GM12875 (cell line): ENCODE measurements at regions not wholly inside any gene's neighbourhood (a gene's known extent, or its start where the extent isn't known, plus 50 kb on each side); places are given as distances from the start of the nearest gene placed in this dataset.
A peak's percentile ranks its signal among the peaks of the same experiment; 100 is the strongest.

Experiments
- H3K4me3 ChIP-seq: one replicate; pipeline ENCODE4 v1.5.1; 2011; ENCODE audit warnings: low read depth, low read length, control low read depth
- TF ChIP-seq, protein P1 (sequence below): IDR thresholded peaks from 2 replicates; pipeline ENCODE4 v1.5.1; 2011; ENCODE audit warnings: low read depth, mild to moderate bottlenecking, control low read depth, inconsistent platforms, low read length, moderate library complexity, borderline replicate concordance; ENCODE audit not compliant: insufficient read depth

- TF ChIP-seq, protein P1, sequence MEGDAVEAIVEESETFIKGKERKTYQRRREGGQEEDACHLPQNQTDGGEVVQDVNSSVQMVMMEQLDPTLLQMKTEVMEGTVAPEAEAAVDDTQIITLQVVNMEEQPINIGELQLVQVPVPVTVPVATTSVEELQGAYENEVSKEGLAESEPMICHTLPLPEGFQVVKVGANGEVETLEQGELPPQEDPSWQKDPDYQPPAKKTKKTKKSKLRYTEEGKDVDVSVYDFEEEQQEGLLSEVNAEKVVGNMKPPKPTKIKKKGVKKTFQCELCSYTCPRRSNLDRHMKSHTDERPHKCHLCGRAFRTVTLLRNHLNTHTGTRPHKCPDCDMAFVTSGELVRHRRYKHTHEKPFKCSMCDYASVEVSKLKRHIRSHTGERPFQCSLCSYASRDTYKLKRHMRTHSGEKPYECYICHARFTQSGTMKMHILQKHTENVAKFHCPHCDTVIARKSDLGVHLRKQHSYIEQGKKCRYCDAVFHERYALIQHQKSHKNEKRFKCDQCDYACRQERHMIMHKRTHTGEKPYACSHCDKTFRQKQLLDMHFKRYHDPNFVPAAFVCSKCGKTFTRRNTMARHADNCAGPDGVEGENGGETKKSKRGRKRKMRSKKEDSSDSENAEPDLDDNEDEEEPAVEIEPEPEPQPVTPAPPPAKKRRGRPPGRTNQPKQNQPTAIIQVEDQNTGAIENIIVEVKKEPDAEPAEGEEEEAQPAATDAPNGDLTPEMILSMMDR = no peak
- H3K4me3 ChIP-seq = no peak overlapping the region
These were observed 74.7 kb downstream of the FAM217A start for GRCh38 chr6:4004249-4004648.

DNA sequence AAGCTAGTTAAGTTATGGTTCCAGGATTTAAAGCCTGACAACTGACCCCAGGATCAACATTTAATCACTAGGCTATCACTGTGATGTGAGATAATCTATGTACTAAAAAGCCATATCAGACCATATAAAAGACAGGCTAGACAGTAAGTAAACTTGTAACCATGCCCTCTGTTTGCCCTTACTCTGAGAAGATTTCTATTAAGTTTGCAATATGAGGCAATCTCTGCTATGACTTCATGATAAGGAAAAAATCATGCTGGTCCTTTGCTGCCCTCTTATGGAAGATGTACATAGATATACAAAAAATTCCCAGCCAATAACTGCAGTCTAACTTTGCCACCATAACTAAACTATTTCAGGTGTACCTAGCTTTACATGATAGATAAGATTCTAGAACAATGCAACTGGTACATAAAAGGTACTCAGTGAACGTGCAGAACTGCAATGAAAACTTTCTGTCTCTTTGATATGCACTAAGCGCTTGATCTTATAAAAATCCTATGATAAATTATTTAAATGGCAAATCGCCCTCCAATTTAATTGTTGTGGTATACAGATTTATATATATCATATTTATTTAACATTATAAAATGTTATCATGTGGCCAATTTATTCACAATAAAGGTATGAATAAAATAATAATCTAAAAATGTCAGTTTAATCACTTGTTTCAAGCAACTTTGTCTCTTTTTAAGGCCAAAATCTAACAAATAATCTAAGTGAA is 70.5 kb downstream of the FAM217A start:
- TF ChIP-seq, protein P1 = no peak
- H3K4me3 ChIP-seq = no peak overlapping the region

GRCh38 chr6:4009486-4009885 is 69.5 kb downstream of the FAM217A start:
- TF ChIP-seq, protein P1 = no peak
- no peak overlapping the region for H3K4me3 ChIP-seq

DNA sequence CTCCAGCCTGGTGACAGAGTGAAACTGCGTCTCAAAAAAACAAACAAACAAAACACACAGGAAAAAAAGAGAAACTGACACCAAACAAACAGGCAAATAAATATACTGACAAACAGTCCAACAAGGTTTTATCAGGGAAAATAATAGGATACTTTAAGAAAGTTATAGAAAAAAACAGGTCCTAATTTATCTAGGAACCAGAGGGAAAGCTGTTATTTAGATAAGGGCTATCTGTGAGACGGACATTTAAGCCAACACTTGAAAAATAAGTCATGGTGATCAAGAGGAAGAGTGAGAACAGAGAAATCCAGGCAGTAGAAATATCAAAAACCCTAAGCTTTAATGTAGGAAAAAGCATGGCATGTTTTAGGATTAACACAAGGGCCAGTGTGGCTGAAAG is 68.9 kb downstream of the FAM217A start:
- no peak overlapping the region for H3K4me3 ChIP-seq
- TF ChIP-seq, protein P1 = no peak

DNA sequence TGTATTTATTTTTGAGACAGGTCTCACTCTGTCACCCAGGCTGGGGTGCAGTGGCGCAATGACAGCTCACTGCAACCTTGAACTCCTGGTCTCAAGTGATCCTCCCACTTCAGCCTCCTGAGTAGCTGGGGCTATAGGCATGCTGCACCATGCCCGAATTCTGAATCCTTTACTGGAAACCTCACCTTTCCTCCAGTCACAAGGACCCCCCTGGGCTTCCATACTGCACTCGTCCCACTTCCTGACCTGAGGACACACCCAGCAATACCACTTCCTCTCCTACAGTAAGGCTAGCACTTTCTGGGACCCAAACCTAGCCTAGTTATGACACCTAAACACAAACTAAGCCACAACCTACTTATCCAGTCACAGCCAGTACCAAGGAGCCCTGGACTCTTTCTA is 68.2 kb downstream of the FAM217A start:
- TF ChIP-seq, protein P1 = no peak
- no peak overlapping the region for H3K4me3 ChIP-seq

GRCh38 chr6:4012826-4013225 is 66.1 kb downstream of the FAM217A start:
- no peak overlapping the region for H3K4me3 ChIP-seq
- TF ChIP-seq, protein P1 = no peak

GRCh38 chr6:4017058-4017739 is 61.7 kb downstream of the FAM217A start:
- peak overlapping the region; percentile 61 for H3K4me3 ChIP-seq

More at GRCh38 chr6:4017058-4017739, 61.7 kb downstream of the FAM217A start:
- TF ChIP-seq, protein P1 = no peak
